NCI-H128 (cell line): ENCODE measurements at regions not wholly inside any gene's neighbourhood (a gene's known extent, or its start where the extent isn't known, plus 50 kb on each side); places are given as distances from the start of the nearest gene placed in this dataset.

Source experiments
- DNase-seq: peaks from one replicate; lab custom pipeline; 2025; ENCODE audit not compliant: unreplicated experiment; lab: John Stamatoyannopoulos, UW

DNA sequence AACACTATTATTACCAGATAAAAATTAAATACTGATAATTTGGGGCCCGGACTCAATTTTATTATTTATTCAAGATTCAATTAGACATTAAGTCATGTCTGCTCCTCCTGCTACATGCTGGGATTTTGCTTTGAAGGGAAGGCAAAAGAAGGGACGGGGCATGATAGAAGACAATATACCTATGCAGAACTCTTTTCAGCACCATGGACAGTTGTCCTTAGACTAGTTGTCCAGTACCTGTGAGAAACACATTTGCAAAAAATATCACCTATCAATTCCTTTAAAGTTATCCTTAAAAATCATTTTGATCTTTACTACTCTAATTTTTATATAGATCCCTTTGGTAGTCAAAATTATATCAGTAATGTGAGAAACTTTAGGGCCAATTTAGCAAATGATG lies 100.2 kb upstream of the SULT1C3 start:
- DNase-seq: no peak

DNA sequence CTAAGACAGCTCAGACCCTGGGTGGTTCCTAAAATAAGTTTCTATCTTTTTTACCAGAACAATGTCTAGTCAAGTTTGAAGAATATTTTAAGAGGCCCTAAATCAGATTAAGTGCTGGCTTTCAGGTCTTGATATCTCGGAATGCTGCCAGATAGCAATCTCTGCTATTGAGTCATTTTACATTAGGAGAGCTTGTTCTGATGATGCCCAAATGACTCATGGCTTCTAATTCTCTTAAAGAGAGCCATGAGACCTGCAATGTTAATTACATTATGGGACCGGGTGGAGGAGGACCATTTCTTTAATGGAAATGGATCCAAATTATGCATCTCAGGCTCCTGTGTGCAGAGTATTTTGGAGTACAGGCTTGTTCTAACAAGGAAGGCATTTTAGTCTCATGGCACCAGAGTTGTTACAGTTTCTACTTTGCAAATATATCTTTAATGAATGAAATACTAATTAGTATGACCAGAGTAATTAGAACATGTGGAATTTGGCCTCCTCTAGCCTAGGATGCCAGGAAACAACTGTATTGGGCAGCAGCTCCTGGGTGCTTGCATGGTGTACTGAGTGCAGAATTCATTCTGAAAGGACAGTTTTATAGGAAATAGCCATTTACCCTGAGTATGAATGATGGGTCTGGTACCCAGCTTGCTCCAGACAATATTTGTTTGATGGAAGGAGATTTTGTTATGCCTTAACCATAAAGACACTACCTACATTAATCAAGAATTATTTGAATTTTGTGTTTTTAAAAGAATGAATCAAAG lies 94.0 kb upstream of the SULT1C3 start:
- no peak for DNase-seq

- DNase-seq: no peak
Measured at GRCh38 chr2:108148555-108148954, 91.2 kb upstream of the SULT1C3 start.

GRCh38 chr2:108154366-108155061 lies 85.3 kb upstream of the SULT1C3 start:
- no peak for DNase-seq

GRCh38 chr2:108161298-108161697 lies 78.5 kb upstream of the SULT1C3 start:
- DNase-seq: no peak

GRCh38 chr2:108164318-108164717 lies 75.5 kb upstream of the SULT1C3 start:
- no peak for DNase-seq

DNA sequence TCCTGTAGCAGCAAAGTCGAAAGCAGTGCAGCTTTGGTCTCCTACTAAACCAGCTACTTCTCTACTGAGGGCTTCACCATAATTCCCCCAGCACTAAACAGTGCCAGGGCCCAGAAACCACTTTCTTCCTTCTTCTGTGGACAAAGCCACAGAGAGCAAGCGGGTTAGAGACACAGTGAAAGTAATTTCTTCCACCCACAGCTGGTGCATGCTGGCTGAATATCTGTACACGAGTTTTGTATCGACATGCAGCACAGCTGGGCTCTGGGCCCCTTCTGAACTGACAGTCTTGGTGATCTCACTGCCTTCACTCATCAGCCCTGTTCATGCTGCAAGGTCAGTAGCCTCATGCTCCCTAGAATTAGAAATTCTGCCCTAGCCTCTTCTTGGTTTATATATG lies 74.0 kb upstream of the SULT1C3 start:
- DNase-seq: no peak

- no peak for DNase-seq
Measured at GRCh38 chr2:108167699-108168098, 72.1 kb upstream of the SULT1C3 start.

DNA sequence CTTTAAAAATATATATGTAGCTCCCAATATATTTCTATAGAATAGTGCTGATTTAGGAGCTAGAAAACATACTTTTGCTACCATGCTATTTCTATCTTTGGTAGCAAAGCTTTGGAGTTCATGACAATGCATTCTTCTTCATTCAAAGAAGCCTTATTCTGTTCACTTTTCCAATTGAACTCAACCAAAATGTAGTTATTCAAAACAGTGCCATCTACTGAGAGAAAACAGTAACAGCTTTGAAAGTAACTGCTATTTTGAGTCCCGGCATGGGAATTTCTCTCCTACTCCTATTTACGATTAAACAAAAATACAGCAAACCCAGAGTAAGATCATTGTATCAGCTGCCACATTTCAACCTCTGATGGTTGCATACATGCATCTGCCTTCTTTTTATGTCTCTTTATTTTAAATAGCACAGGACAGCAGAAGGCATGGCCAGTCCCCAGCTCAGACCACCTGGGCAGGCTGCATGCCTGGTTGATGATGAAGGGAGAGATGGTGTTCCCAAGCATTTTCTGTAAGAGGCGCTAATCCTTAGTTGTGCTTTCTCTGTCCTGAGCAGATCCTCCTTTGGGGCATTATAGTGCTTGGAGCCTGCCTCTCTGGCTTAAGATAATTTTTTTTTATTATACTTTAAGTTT lies 69.7 kb upstream of the SULT1C3 start:
- no peak for DNase-seq

GRCh38 chr2:108171657-108172056 lies 68.1 kb upstream of the SULT1C3 start:
- DNase-seq: no peak

GRCh38 chr2:108182489-108182888 lies 57.3 kb upstream of the SULT1C3 start:
- no peak for DNase-seq

DNA sequence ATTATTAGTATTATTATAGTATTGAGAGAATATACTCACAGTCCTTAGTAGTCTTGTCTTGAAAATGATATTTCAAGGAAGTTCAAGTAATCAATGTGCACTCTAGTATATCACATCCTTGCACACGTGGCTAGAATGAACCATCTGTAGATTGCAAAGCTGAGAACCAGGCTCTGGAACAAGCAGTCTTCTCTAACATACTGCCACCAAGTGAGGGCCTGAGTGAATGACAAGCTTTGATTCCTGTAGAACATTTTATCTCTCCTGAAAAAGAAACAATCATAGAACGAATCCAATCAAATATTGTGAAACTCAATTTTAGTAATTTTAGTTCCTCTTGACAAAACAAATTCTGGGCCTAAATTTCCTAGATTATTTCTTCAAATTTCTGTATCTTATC lies 55.3 kb upstream of the SULT1C3 start:
- peak; percentile 21 for DNase-seq

DNA sequence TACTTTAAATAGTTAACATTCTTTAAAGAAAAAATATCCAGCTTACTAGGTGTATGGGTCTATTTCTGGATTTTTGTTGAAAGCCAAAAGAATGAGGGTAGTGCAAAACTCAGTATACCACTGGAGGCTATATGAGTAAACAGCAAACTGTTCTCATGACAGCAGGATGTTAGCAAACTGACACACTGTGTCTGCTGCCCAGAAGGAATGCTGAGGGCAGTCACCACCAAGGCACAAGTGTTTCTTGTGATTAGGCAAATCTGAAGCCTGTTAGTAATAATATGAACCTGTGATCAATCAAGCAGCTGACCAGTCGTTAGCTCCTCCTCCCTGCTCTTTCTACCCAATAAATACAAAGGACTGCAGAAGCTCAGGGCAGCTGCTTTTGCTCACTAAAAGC lies 50.5 kb upstream of the SULT1C3 start:
- no peak for DNase-seq
